Tibial nerve (tissue), 3 donors: ENCODE measurements at regions not wholly inside any gene's neighbourhood (a gene's known extent, or its start where the extent isn't known, plus 50 kb on each side); places are given as distances from the start of the nearest gene placed in this dataset.

Experiments used
- CTCF ChIP-seq, 5 experiments: fragments of 200-600 bp in 3 of 5; fragments of 450-650 bp in 2 of 5; sonication (generic) in 3 of 5; IDR thresholded peaks; one replicate each; pipeline ENCODE4 v1.5.1; 2016 to 2019; ENCODE audit warnings: antibody characterized with exemption in 5 of 5, mild to moderate bottlenecking in 3 of 5, moderate library complexity in 2 of 5
- POLR2A ChIP-seq, 2 donors: fragments of 450-650 bp; IDR thresholded peaks; one replicate each; pipeline ENCODE4 v1.6.1; 2017; ENCODE audit warnings: antibody characterized with exemption in 2 of 2, mild to moderate bottlenecking in 2 of 2, moderate library complexity in 2 of 2

- no peak for TF ChIP-seq CTCF (IDR thresholded peaks at IDR 0.05)
- no peak for TF ChIP-seq POLR2A (IDR thresholded peaks at IDR 0.05)
Measured at GRCh38 chr2:88885679-88886416, 194.4 kb downstream of the RPIA start.
